ENCODE measurements at regions not wholly inside any gene's neighbourhood (a gene's known extent, or its start where the extent isn't known, plus 50 kb on each side); places are given as distances from the start of the nearest gene placed in this dataset.

DNA sequence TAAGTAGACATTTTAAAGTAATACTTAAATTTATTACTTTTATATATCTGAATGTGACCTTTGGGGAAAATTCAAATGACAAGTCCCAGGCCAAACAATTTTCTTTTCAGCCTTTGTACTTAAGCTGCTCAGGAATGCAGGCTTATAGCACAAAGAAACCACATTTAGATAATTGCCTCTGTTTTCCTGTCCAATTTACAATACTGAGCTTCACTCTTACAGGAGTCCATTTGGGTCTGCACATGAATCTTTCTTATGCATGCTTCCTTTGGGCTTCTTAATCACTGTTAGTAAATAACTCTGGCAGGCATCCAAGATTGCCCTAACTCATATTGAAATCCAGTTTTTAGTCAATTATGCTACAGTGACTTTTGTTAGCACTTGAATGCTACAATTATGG lies 459.4 kb upstream of the TGFBR2 start:
- TF ChIP-seq CTCF (IDR thresholded peaks at IDR 0.05) = no peak
- no peak for TF ChIP-seq POLR2A (IDR thresholded peaks at IDR 0.05)
